H9 (cell line): ENCODE measurements at regions not wholly inside any gene's neighbourhood (a gene's known extent, or its start where the extent isn't known, plus 50 kb on each side); places are given as distances from the start of the nearest gene placed in this dataset.

Experiments used
- DNase-seq: peaks from one replicate; pipeline ENCODE4 v3.0.0-alpha.2; 2017
- H2AFZ ChIP-seq: one replicate; pipeline ENCODE4 v1.6.1; 2013; ENCODE audit warnings: mild to moderate bottlenecking, low read length, control low read depth, moderate library complexity
- H2AK5ac ChIP-seq: 2 replicates; pipeline ENCODE4 v1.6.1; 2013; ENCODE audit warnings: low read length, control low read depth, mixed read lengths; ENCODE audit not compliant: insufficient read length
- H2BK120ac ChIP-seq: one replicate; pipeline ENCODE4 v1.6.1; 2013; ENCODE audit warnings: low read depth, mild to moderate bottlenecking, low read length, control low read depth, inconsistent platforms; ENCODE audit not compliant: poor library complexity, severe bottlenecking
- H2BK12ac ChIP-seq: 2 replicates; pipeline ENCODE4 v1.6.1; 2013; ENCODE audit warnings: low read length, control low read depth, mixed read lengths, low read depth; ENCODE audit not compliant: insufficient read length
- H2BK15ac ChIP-seq: 2 replicates; pipeline ENCODE4 v1.6.1; 2013; ENCODE audit warnings: low read depth, low read length, control low read depth
- H2BK20ac ChIP-seq: one replicate; pipeline ENCODE4 v1.6.1; 2013; ENCODE audit warnings: low read depth, mild to moderate bottlenecking, low read length, control low read depth, inconsistent platforms; ENCODE audit not compliant: poor library complexity, severe bottlenecking
- H2BK5ac ChIP-seq: 2 replicates; pipeline ENCODE4 v1.6.1; 2013; ENCODE audit warnings: low read length, control low read depth, mixed read lengths; ENCODE audit not compliant: insufficient read length
- H3K14ac ChIP-seq: 2 replicates; pipeline ENCODE4 v1.6.1; 2013; ENCODE audit warnings: low read length, control low read depth; ENCODE audit not compliant: insufficient read depth
- H3K18ac ChIP-seq: 2 replicates; pipeline ENCODE4 v1.6.1; 2013; ENCODE audit warnings: low read depth, mild to moderate bottlenecking, mixed read lengths, low read length, control low read depth; ENCODE audit not compliant: insufficient read length
- H3K23ac ChIP-seq: 2 replicates; pipeline ENCODE4 v1.6.1; 2013; ENCODE audit warnings: low read length, control low read depth, mixed read lengths, low read depth; ENCODE audit not compliant: insufficient read length
- H3K23me2 ChIP-seq: 2 replicates; pipeline ENCODE4 v1.6.1; 2013; ENCODE audit warnings: low read depth, mild to moderate bottlenecking, mixed read lengths, low read length, control low read depth; ENCODE audit not compliant: insufficient read length, poor library complexity, severe bottlenecking
- H3K27ac ChIP-seq: 2 replicates; pipeline ENCODE4 v1.5.1; 2013; ENCODE audit warnings: low read length, control low read depth, mixed read lengths, low read depth; ENCODE audit not compliant: insufficient read length
- H3K27me3 ChIP-seq: 2 replicates; pipeline ENCODE4 v1.6.1; 2013; ENCODE audit warnings: low read length, control low read depth, inconsistent platforms; ENCODE audit not compliant: insufficient read depth
- H3K4ac ChIP-seq: 2 replicates; pipeline ENCODE4 v1.6.1; 2013; ENCODE audit warnings: low read depth, mild to moderate bottlenecking, control low read depth, inconsistent platforms, low read length, moderate library complexity
- H3K4me1 ChIP-seq: 2 replicates; pipeline ENCODE4 v1.6.1; 2013; ENCODE audit warnings: low read length, control low read depth, inconsistent platforms; ENCODE audit not compliant: insufficient read depth
- H3K4me2 ChIP-seq: 2 replicates; pipeline ENCODE4 v1.6.1; 2013; ENCODE audit warnings: low read length, control low read depth, mixed read lengths; ENCODE audit not compliant: insufficient read length, insufficient read depth
- H3K56ac ChIP-seq: 2 replicates; pipeline ENCODE4 v1.6.1; 2013; ENCODE audit warnings: low read depth, mild to moderate bottlenecking, mixed read lengths, low read length, control low read depth; ENCODE audit not compliant: insufficient read length
- H3K79me1 ChIP-seq: 2 replicates; pipeline ENCODE4 v1.6.1; 2013; ENCODE audit warnings: low read depth, mild to moderate bottlenecking, moderate library complexity, low read length, control low read depth, inconsistent platforms; ENCODE audit not compliant: insufficient read depth, poor library complexity, severe bottlenecking
- H3K79me2 ChIP-seq: 2 replicates; pipeline ENCODE4 v1.6.1; 2013; ENCODE audit warnings: low read length, control low read depth, inconsistent platforms; ENCODE audit not compliant: insufficient read depth
- H3K9ac ChIP-seq: 2 replicates; pipeline ENCODE4 v1.6.1; 2013; ENCODE audit warnings: low read length, control low read depth, mixed read lengths; ENCODE audit not compliant: insufficient read length; ENCODE audit errors: extremely low read depth
- H3K9me3 ChIP-seq: one replicate; pipeline ENCODE4 v1.6.1; 2013; ENCODE audit warnings: low read depth, low read length, inconsistent platforms; ENCODE audit not compliant: control insufficient read depth
- H3T11ph ChIP-seq: one replicate; pipeline ENCODE4 v1.6.1; 2013; ENCODE audit warnings: mild to moderate bottlenecking, low read length, control low read depth, inconsistent platforms
- H4K20me1 ChIP-seq: one replicate; pipeline ENCODE4 v1.6.1; 2013; ENCODE audit not compliant: control insufficient read depth, insufficient read length, insufficient read depth
- H4K5ac ChIP-seq: 2 replicates; pipeline ENCODE4 v1.6.1; 2013; ENCODE audit warnings: low read depth, mild to moderate bottlenecking, mixed read lengths, low read length, control low read depth; ENCODE audit not compliant: insufficient read length
- H4K8ac ChIP-seq: replicated peaks from 2 replicates; pipeline ENCODE4 v1.6.1; 2013; ENCODE audit warnings: low read length, control low read depth, mixed read lengths, low read depth; ENCODE audit not compliant: insufficient read length
- H4K91ac ChIP-seq: 2 replicates; pipeline ENCODE4 v1.6.1; 2013; ENCODE audit warnings: low read depth, mild to moderate bottlenecking, moderate library complexity, mixed read lengths, low read length, control low read depth; ENCODE audit not compliant: insufficient read length
- H3K27ac Mint-ChIP-seq, 3 experiments: 2 replicates in 2 of 3; 3 replicates in 1 of 3; pipeline ENCODE4 v1.8.0; 2020 to 2021; ENCODE audit warnings: mixed read lengths in 3 of 3, mild to moderate bottlenecking in 1 of 3, moderate library complexity in 1 of 3
- H3K27me3 Mint-ChIP-seq: 2 replicates; pipeline ENCODE4 v1.8.0; 2021; ENCODE audit warnings: low read depth, mild to moderate bottlenecking, moderate library complexity, mixed read lengths
- H3K36me3 Mint-ChIP-seq, 3 experiments: 2 replicates in 2 of 3; 3 replicates in 1 of 3; pipeline ENCODE4 v1.8.0; 2020 to 2021; ENCODE audit warnings: low read depth in 3 of 3, mixed read lengths in 3 of 3; ENCODE audit not compliant: insufficient read depth in 1 of 3
- H3K4me1 Mint-ChIP-seq, 2 experiments: 2 replicates each; pipeline ENCODE4 v1.8.0; 2020; ENCODE audit warnings: mixed read lengths in 2 of 2
- H3K4me3 Mint-ChIP-seq, 2 experiments: 2 replicates in 1 of 2; 3 replicates in 1 of 2; pipeline ENCODE4 v1.8.0; 2020 to 2021; ENCODE audit warnings: mild to moderate bottlenecking in 2 of 2, mixed read lengths in 2 of 2, moderate library complexity in 1 of 2
- H3K9me3 Mint-ChIP-seq, 2 experiments: 2 replicates in 1 of 2; 3 replicates in 1 of 2; pipeline ENCODE4 v1.8.0; 2020; ENCODE audit warnings: mild to moderate bottlenecking in 2 of 2, mixed read lengths in 2 of 2, moderate library complexity in 1 of 2
- CTCF ChIP-seq: fragments of 200-600 bp; sonication (generic); conservative IDR thresholded peaks from 3 replicates; pipeline ENCODE4 v1.8.0; 2021; ENCODE audit warnings: antibody characterized with exemption, mild to moderate bottlenecking
- WGBS: extraction: QIAGEN DNeasy Blood & Tissue Kit; methylation state at CpG from one replicate; pipeline ENCODE4 v1.1.7; 2013; ENCODE audit warnings: missing lambda C conversion rate, low lambda C conversion rate, mixed read lengths; ENCODE audit not compliant: insufficient read length; ENCODE audit errors: extremely low coverage; 5-methylcytosine and 5-hydroxymethylcytosine counted together

- Histone ChIP-seq H4K91ac (no peak overlapping the region), H3K23ac (no peak overlapping the region), H2BK12ac (no peak overlapping the region), H2AFZ (no peak overlapping the region), H3K9ac (no peak overlapping the region), H4K5ac (no peak overlapping the region), H3K27me3 (no peaks in the 10 kb centered on the region), H3K79me2 (no peaks in the 10 kb centered on the region), H3K9me3 (no peaks in the 10 kb centered on the region), H3K23me2 (no peaks in the 10 kb centered on the region), H3K4me1 (no peaks in the 10 kb centered on the region), H4K20me1 (no peaks in the 10 kb centered on the region), H3K27ac (no peak overlapping the region), H3K4ac (no peak overlapping the region), H3T11ph (no peak overlapping the region), H4K8ac (no peak overlapping the region), H2BK5ac (no peak overlapping the region), H3K14ac (no peak overlapping the region), H3K4me2 (no peak overlapping the region), H3K79me1 (no peaks in the 10 kb centered on the region), H2BK120ac (no peak overlapping the region), H3K56ac (no peak overlapping the region), H2AK5ac (no peak overlapping the region), H2BK15ac (no peak overlapping the region), H3K18ac (no peak overlapping the region), H2BK20ac (no peak overlapping the region)
- H3K4me3 Mint-ChIP-seq, result no peak overlapping the region
- H3K36me3 Mint-ChIP-seq, result no peaks in the 10 kb centered on the region
- H3K4me1 Mint-ChIP-seq, result no peaks in the 10 kb centered on the region
- H3K27me3 Mint-ChIP-seq, result no peaks in the 10 kb centered on the region
- no peak overlapping the region for H3K27ac Mint-ChIP-seq
- no peak for DNase-seq
- WGBS, result no CpG with 5 or more reads among the region's 1 CpG
- H3K9me3 Mint-ChIP-seq, result no peaks in the 10 kb centered on the region
- 0 out of 3 replicates have a peak, but pooled peaks have one; percentile 15 for TF ChIP-seq CTCF
Observed at GRCh38 chr4:65911720-65912119, 241.4 kb upstream of the EPHA5 start.
